GM23338 (cell line): ENCODE measurements at regions not wholly inside any gene's neighbourhood (a gene's known extent, or its start where the extent isn't known, plus 50 kb on each side); places are given as distances from the start of the nearest gene placed in this dataset.

ENCODE experiments used
- ATAC-seq: fragments of 200-7000 bp; cut with Tn5 transposase; 3 replicates; pipeline ENCODE4 v1.9.1; 2020
- DNase-seq: peaks from one replicate; pipeline ENCODE4 v3.0.0-alpha.2; 2015; ENCODE audit warnings: low spot score
- H2AFZ ChIP-seq: fragments of 200-600 bp; sonication (generic); 2 replicates; pipeline ENCODE4 v1.8.0; 2016; ENCODE audit warnings: antibody characterized with exemption, mild to moderate bottlenecking, moderate library complexity
- H3F3A ChIP-seq: fragments of 200-600 bp; sonication (generic); replicated peaks from 2 replicates; pipeline ENCODE4 v1.8.0; 2017; ENCODE audit warnings: antibody characterized with exemption, mixed run types, low read depth
- H3K27ac ChIP-seq: fragments of 200-600 bp; sonication (generic); 2 replicates; pipeline ENCODE4 v1.6.1; 2016; ENCODE audit warnings: low read depth
- H3K27me3 ChIP-seq: fragments of 200-600 bp; sonication (generic); 2 replicates; pipeline ENCODE4 v1.8.0; 2016; ENCODE audit warnings: mild to moderate bottlenecking, mixed run types, moderate library complexity; ENCODE audit not compliant: insufficient read depth
- H3K36me3 ChIP-seq: fragments of 200-600 bp; sonication (generic); 2 replicates; pipeline ENCODE4 v1.8.0; 2016; ENCODE audit warnings: mild to moderate bottlenecking; ENCODE audit not compliant: insufficient read depth
- H3K4me1 ChIP-seq: fragments of 200-600 bp; sonication (generic); 2 replicates; pipeline ENCODE4 v1.8.0; 2016; ENCODE audit warnings: mild to moderate bottlenecking, moderate library complexity; ENCODE audit not compliant: insufficient read depth
- H3K4me2 ChIP-seq: fragments of 200-600 bp; sonication (generic); 2 replicates; pipeline ENCODE4 v1.7.1; 2017; ENCODE audit warnings: mixed run types
- H3K4me3 ChIP-seq: fragments of 200-600 bp; sonication (generic); 2 replicates; pipeline ENCODE4 v1.6.1; 2016; ENCODE audit warnings: mixed run types
- H3K79me2 ChIP-seq: fragments of 200-600 bp; sonication (generic); replicated peaks from 2 replicates; pipeline ENCODE4 v1.8.0; 2017; ENCODE audit warnings: mild to moderate bottlenecking; ENCODE audit not compliant: insufficient read depth
- H3K9me2 ChIP-seq: fragments of 200-600 bp; sonication (generic); 2 replicates; pipeline ENCODE4 v1.8.0; 2017; ENCODE audit not compliant: insufficient read depth
- H4K20me1 ChIP-seq: fragments of 200-600 bp; sonication (generic); replicated peaks from 2 replicates; pipeline ENCODE4 v1.8.0; 2017; ENCODE audit warnings: mild to moderate bottlenecking; ENCODE audit not compliant: insufficient read depth
- H3K27ac Mint-ChIP-seq: 2 replicates; pipeline ENCODE4 v1.8.0; 2020; ENCODE audit warnings: inconsistent platforms, mild to moderate bottlenecking, moderate library complexity, mixed read lengths
- H3K27me3 Mint-ChIP-seq: 3 replicates; pipeline ENCODE4 v1.8.0; 2022; ENCODE audit warnings: low read depth, mild to moderate bottlenecking, moderate library complexity, mixed read lengths, inconsistent platforms; ENCODE audit not compliant: insufficient read depth, poor library complexity
- H3K36me3 Mint-ChIP-seq: 3 replicates; pipeline ENCODE4 v1.8.0; 2021; ENCODE audit warnings: low read depth, mild to moderate bottlenecking, inconsistent platforms, moderate library complexity, mixed read lengths
- H3K4me1 Mint-ChIP-seq: 3 replicates; pipeline ENCODE4 v1.8.0; 2020; ENCODE audit warnings: mild to moderate bottlenecking, inconsistent platforms, mixed read lengths
- H3K4me3 Mint-ChIP-seq: 3 replicates; pipeline ENCODE4 v1.8.0; 2021; ENCODE audit warnings: moderate library complexity, mild to moderate bottlenecking, inconsistent platforms, mixed read lengths
- H3K9me3 Mint-ChIP-seq: 3 replicates; pipeline ENCODE4 v1.8.0; 2020; ENCODE audit warnings: moderate library complexity, mild to moderate bottlenecking, inconsistent platforms, mixed read lengths
- EZH2 ChIP-seq: fragments of 200-600 bp; sonication (generic); IDR thresholded peaks from one replicate; pipeline ENCODE4 v1.8.0; 2017; ENCODE audit warnings: antibody characterized with exemption, mild to moderate bottlenecking, low read depth; ENCODE audit not compliant: unreplicated experiment
- EZH2phosphoT487 ChIP-seq: fragments of 200-600 bp; sonication (generic); IDR thresholded peaks from one replicate; pipeline ENCODE4 v1.8.1; 2018; ENCODE audit warnings: antibody characterized with exemption; ENCODE audit not compliant: unreplicated experiment
- JUNB ChIP-seq: IDR thresholded peaks from one replicate; pipeline ENCODE4 v1.6.1; 2016; ENCODE audit warnings: antibody characterized with exemption; ENCODE audit not compliant: unreplicated experiment
- NANOG ChIP-seq: IDR thresholded peaks from 2 replicates; pipeline ENCODE4 v1.6.1; 2016; ENCODE audit warnings: antibody characterized with exemption, borderline replicate concordance
- STAT1 ChIP-seq: IDR thresholded peaks from one replicate; pipeline ENCODE4 v1.6.1; 2016; ENCODE audit warnings: antibody characterized with exemption; ENCODE audit not compliant: unreplicated experiment
- ZNF114 ChIP-seq: fragments of 250-450 bp; sonication (Bioruptor Pico); IDR thresholded peaks from 2 replicates; pipeline ENCODE4 v1.5.0; 2020; ENCODE audit warnings: mild to moderate bottlenecking, moderate library complexity
- ZNF331 ChIP-seq: fragments of 250-450 bp; sonication (Bioruptor Pico); IDR thresholded peaks from 2 replicates; pipeline ENCODE4 v1.5.0; 2020; ENCODE audit warnings: low read depth, mild to moderate bottlenecking, moderate library complexity
- TF ChIP-seq, protein P1 (sequence below): IDR thresholded peaks from 2 replicates; pipeline ENCODE4 v1.6.1; 2016; ENCODE audit warnings: antibody characterized with exemption
- TF ChIP-seq, protein P2 (sequence below), 2 experiments: fragments of 200-600 bp in 1 of 2; sonication (generic) in 1 of 2; conservative IDR thresholded peaks; 2 replicates each; pipeline versions ENCODE4 v1.5.1 to v1.6.1; 2016 to 2017; ENCODE audit warnings: antibody characterized with exemption in 2 of 2, low read depth in 2 of 2, mild to moderate bottlenecking in 2 of 2, moderate library complexity in 1 of 2
- TF ChIP-seq, protein P3 (sequence below): fragments of 250-450 bp; sonication (Bioruptor Pico); IDR thresholded peaks from 2 replicates; pipeline ENCODE4 v1.5.0; 2020; ENCODE audit warnings: mild to moderate bottlenecking, moderate library complexity
- TF ChIP-seq, protein P4 (sequence below): IDR thresholded peaks from one replicate; pipeline ENCODE4 v1.6.1; 2018; ENCODE audit warnings: antibody characterized with exemption; ENCODE audit not compliant: unreplicated experiment

DNA sequence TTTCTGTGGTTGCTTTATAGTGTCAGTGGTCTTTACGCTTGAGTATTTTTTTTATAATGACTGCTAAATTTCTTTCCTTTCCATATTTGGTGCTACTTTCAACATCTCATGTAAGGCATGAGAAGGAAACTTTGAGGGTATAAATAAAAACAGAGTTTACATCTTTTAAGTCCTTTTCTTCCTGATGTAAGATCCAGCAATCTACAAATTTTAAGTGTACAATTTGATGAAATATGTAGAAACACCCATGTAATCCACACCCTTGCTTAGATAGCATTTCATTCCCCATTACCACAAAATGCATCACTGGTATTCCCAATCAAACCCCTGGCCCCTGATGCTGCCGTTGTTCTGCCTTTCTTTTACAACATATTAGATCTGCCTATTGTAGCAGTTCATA is 769.1 kb downstream of the CCDC85A start (continued):
- TF ChIP-seq JUNB, result no peak
- TF ChIP-seq EZH2phosphoT487, result no peak
- no peak for TF ChIP-seq NANOG
- TF ChIP-seq, protein P1, sequence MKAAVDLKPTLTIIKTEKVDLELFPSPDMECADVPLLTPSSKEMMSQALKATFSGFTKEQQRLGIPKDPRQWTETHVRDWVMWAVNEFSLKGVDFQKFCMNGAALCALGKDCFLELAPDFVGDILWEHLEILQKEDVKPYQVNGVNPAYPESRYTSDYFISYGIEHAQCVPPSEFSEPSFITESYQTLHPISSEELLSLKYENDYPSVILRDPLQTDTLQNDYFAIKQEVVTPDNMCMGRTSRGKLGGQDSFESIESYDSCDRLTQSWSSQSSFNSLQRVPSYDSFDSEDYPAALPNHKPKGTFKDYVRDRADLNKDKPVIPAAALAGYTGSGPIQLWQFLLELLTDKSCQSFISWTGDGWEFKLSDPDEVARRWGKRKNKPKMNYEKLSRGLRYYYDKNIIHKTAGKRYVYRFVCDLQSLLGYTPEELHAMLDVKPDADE, result no peak

DNA sequence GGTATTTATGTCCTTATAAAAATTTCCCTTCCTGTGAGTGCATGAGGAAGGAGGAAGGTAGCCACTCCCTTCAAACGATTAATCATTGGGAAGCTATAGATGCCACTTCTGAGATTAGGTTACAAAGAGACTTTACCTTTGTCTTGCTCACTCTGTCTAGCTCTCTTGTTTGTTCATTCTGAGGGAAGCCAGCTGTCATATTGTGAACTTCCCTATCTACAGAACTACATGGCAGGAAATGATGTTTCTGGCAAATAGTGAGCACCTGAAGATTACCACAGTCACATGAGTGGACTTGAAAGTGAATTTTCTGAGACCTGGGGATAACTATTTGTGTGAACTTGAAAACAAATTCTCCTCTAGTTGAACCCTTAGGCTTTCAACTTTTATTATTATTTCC is 776.8 kb downstream of the CCDC85A start:
- Mint-ChIP-seq H3K4me1 (no peaks in the 10 kb centered on the region), H3K36me3 (no peaks in the 10 kb centered on the region; the same call in 2 of the 3 replicates), H3K27ac (no peak overlapping the region), H3K27me3 (no peaks in the 10 kb centered on the region), H3K9me3 (peaks cover 19% of the 10 kb centered on the region; the same call in 2 of the 3 replicates), H3K4me3 (no peak overlapping the region)
- Histone ChIP-seq H3K4me1 (no peaks in the 10 kb centered on the region), H3K4me2 (no peak overlapping the region), H3K27me3 (no peaks in the 10 kb centered on the region), H2AFZ (no peak overlapping the region), H3K9me2 (0 out of 2 replicates have a peak, but pooled peaks cover 3% of the 10 kb centered on the region), H3K79me2 (no peaks in the 10 kb centered on the region), H3F3A (no peaks in the 10 kb centered on the region), H3K36me3 (no peaks in the 10 kb centered on the region; the same call in 1 of the 2 replicates), H4K20me1 (no peaks in the 10 kb centered on the region), H3K27ac (no peak overlapping the region), H3K4me3 (no peak overlapping the region)
- no peak for ATAC-seq
- no peak for DNase-seq
- TF ChIP-seq ZNF114 (CRISPR knock-in tag), result no peak
- TF ChIP-seq EZH2, result no peak
- no peak for TF ChIP-seq STAT1
- TF ChIP-seq ZNF331 (CRISPR knock-in tag), result no peak
- TF ChIP-seq NANOG, result no peak
- no peak for TF ChIP-seq EZH2phosphoT487
- TF ChIP-seq JUNB, result no peak
- TF ChIP-seq, protein P2, sequence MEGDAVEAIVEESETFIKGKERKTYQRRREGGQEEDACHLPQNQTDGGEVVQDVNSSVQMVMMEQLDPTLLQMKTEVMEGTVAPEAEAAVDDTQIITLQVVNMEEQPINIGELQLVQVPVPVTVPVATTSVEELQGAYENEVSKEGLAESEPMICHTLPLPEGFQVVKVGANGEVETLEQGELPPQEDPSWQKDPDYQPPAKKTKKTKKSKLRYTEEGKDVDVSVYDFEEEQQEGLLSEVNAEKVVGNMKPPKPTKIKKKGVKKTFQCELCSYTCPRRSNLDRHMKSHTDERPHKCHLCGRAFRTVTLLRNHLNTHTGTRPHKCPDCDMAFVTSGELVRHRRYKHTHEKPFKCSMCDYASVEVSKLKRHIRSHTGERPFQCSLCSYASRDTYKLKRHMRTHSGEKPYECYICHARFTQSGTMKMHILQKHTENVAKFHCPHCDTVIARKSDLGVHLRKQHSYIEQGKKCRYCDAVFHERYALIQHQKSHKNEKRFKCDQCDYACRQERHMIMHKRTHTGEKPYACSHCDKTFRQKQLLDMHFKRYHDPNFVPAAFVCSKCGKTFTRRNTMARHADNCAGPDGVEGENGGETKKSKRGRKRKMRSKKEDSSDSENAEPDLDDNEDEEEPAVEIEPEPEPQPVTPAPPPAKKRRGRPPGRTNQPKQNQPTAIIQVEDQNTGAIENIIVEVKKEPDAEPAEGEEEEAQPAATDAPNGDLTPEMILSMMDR (conservative IDR thresholded peaks at IDR 0.05; ENCODE audit: low read depth in 2 of 2), result no peak
- TF ChIP-seq, protein P1, result no peak
- TF ChIP-seq, protein P3, sequence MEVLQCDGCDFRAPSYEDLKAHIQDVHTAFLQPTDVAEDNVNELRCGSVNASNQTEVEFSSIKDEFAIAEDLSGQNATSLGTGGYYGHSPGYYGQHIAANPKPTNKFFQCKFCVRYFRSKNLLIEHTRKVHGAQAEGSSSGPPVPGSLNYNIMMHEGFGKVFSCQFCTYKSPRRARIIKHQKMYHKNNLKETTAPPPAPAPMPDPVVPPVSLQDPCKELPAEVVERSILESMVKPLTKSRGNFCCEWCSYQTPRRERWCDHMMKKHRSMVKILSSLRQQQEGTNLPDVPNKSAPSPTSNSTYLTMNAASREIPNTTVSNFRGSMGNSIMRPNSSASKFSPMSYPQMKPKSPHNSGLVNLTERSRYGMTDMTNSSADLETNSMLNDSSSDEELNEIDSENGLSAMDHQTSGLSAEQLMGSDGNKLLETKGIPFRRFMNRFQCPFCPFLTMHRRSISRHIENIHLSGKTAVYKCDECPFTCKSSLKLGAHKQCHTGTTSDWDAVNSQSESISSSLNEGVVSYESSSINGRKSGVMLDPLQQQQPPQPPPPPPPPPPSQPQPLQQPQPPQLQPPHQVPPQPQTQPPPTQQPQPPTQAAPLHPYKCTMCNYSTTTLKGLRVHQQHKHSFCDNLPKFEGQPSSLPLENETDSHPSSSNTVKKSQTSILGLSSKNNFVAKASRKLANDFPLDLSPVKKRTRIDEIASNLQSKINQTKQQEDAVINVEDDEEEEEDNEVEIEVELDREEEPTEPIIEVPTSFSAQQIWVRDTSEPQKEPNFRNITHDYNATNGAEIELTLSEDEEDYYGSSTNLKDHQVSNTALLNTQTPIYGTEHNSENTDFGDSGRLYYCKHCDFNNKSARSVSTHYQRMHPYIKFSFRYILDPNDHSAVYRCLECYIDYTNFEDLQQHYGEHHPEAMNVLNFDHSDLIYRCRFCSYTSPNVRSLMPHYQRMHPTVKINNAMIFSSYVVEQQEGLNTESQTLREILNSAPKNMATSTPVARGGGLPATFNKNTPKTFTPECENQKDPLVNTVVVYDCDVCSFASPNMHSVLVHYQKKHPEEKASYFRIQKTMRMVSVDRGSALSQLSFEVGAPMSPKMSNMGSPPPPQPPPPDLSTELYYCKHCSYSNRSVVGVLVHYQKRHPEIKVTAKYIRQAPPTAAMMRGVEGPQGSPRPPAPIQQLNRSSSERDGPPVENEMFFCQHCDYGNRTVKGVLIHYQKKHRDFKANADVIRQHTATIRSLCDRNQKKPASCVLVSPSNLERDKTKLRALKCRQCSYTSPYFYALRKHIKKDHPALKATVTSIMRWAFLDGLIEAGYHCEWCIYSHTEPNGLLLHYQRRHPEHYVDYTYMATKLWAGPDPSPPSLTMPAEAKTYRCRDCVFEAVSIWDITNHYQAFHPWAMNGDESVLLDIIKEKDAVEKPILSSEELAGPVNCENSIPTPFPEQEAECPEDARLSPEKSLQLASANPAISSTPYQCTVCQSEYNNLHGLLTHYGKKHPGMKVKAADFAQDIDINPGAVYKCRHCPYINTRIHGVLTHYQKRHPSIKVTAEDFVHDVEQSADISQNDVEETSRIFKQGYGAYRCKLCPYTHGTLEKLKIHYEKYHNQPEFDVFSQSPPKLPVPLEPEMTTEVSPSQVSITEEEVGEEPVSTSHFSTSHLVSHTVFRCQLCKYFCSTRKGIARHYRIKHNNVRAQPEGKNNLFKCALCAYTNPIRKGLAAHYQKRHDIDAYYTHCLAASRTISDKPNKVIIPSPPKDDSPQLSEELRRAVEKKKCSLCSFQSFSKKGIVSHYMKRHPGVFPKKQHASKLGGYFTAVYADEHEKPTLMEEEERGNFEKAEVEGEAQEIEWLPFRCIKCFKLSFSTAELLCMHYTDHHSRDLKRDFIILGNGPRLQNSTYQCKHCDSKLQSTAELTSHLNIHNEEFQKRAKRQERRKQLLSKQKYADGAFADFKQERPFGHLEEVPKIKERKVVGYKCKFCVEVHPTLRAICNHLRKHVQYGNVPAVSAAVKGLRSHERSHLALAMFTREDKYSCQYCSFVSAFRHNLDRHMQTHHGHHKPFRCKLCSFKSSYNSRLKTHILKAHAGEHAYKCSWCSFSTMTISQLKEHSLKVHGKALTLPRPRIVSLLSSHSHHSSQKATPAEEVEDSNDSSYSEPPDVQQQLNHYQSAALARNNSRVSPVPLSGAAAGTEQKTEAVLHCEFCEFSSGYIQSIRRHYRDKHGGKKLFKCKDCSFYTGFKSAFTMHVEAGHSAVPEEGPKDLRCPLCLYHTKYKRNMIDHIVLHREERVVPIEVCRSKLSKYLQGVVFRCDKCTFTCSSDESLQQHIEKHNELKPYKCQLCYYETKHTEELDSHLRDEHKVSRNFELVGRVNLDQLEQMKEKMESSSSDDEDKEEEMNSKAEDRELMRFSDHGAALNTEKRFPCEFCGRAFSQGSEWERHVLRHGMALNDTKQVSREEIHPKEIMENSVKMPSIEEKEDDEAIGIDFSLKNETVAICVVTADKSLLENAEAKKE (CRISPR knock-in tag), result no peak
- TF ChIP-seq, protein P4, sequence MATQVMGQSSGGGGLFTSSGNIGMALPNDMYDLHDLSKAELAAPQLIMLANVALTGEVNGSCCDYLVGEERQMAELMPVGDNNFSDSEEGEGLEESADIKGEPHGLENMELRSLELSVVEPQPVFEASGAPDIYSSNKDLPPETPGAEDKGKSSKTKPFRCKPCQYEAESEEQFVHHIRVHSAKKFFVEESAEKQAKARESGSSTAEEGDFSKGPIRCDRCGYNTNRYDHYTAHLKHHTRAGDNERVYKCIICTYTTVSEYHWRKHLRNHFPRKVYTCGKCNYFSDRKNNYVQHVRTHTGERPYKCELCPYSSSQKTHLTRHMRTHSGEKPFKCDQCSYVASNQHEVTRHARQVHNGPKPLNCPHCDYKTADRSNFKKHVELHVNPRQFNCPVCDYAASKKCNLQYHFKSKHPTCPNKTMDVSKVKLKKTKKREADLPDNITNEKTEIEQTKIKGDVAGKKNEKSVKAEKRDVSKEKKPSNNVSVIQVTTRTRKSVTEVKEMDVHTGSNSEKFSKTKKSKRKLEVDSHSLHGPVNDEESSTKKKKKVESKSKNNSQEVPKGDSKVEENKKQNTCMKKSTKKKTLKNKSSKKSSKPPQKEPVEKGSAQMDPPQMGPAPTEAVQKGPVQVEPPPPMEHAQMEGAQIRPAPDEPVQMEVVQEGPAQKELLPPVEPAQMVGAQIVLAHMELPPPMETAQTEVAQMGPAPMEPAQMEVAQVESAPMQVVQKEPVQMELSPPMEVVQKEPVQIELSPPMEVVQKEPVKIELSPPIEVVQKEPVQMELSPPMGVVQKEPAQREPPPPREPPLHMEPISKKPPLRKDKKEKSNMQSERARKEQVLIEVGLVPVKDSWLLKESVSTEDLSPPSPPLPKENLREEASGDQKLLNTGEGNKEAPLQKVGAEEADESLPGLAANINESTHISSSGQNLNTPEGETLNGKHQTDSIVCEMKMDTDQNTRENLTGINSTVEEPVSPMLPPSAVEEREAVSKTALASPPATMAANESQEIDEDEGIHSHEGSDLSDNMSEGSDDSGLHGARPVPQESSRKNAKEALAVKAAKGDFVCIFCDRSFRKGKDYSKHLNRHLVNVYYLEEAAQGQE, result no peak
